ENCODE measurements at regions not wholly inside any gene's neighbourhood (a gene's known extent, or its start where the extent isn't known, plus 50 kb on each side); places are given as distances from the start of the nearest gene placed in this dataset.

- no peak overlapping the region for H3K56ac ChIP-seq (ENCODE audit: extremely low read depth, insufficient read depth, low read length)
- in situ Hi-C loops (cut with MboI; ENCODE audit: low sequenced_read_pairs) (no loop called here), dilution Hi-C loops (cut with HindIII; ENCODE audit: low sequenced_read_pairs, unreplicated experiment) (no loop called here), intact Hi-C loops (cut with micrococcal nuclease) (no loop called here)
- no peaks in the 10 kb centered on the region for H3K9me3 ChIP-seq (ENCODE audit: control insufficient read depth, insufficient read depth, low read length)
- no peak overlapping the region for H4K8ac ChIP-seq (ENCODE audit: low read depth in 2 of 2, low read length in 2 of 2)
- no peaks in the 10 kb centered on the region for H3K9me1 ChIP-seq (ENCODE audit: insufficient read depth, low read length)
- H3K4ac ChIP-seq (ENCODE audit: low read depth, low read length), result no peak overlapping the region
- H2BK120ac ChIP-seq (ENCODE audit: low read depth, low read length), result no peak overlapping the region
- H3K23ac ChIP-seq (ENCODE audit: low read depth, low read length), result no peak overlapping the region
- H4K5ac ChIP-seq (ENCODE audit: low read depth, low read length), result no peak overlapping the region
- no peak overlapping the region for H3K4me3 ChIP-seq (ENCODE audit: insufficient read depth, low read depth, low read length)
- no peaks in the 10 kb centered on the region for H3K79me1 ChIP-seq (ENCODE audit: low read depth in 1 of 2, low read length in 2 of 2)
- no peak overlapping the region for H2BK15ac ChIP-seq (ENCODE audit: low read depth, low read length)
- H4K20me1 ChIP-seq (ENCODE audit: insufficient read depth, low read length), result no peaks in the 10 kb centered on the region
- no peak overlapping the region for H3K18ac ChIP-seq (ENCODE audit: low read depth, low read length)
- H4K91ac ChIP-seq (ENCODE audit: insufficient read depth, low read depth, low read length), result no peak overlapping the region
- H3K14ac ChIP-seq (replicated peaks; ENCODE audit: low read depth, low read length), result no peak overlapping the region
- CTCF ChIA-PET, result interaction anchor here (0.7 kb wide), 1 partner anchor 35 kb away, joined by 3 read pairs; no protein-coding TSS in a partner anchor
- BruUV-seq (replicated peaks), result no TSS peak
- TF ChIP-seq CEBPB (IDR thresholded peaks at IDR 0.05; ENCODE audit: low read depth, low read length), result no peak
- no peak overlapping the region for H2BK5ac ChIP-seq (ENCODE audit: low read depth, low read length, poor library complexity, severe bottlenecking)
- POLR2A ChIA-PET (ENCODE audit: unreplicated experiment), result no interaction called here
- H3K4me2 ChIP-seq (ENCODE audit: low read depth, low read length), result no peak overlapping the region
- no peak overlapping the region for H2AFZ ChIP-seq (replicated peaks; ENCODE audit: low read length, poor library complexity)
- H3K27ac ChIP-seq (ENCODE audit: insufficient read depth, low read length), result no peak overlapping the region
- DNase-seq, result no peak
- no peak overlapping the region for H2AK5ac ChIP-seq (ENCODE audit: low read depth, low read length)
- no peaks in the 10 kb centered on the region for H3K36me3 ChIP-seq (ENCODE audit: control insufficient read depth, insufficient read depth, low read length)
- no peak overlapping the region for H2BK20ac ChIP-seq (ENCODE audit: low read depth, low read length)
- H3K4me1 ChIP-seq (ENCODE audit: control insufficient read depth, insufficient read depth, low read length), result no peaks in the 10 kb centered on the region
- H3K9ac ChIP-seq (ENCODE audit: low read depth, low read length), result no peak overlapping the region
- WGBS, 2 experiments (ENCODE audit: extremely low coverage in 2 of 2, insufficient read length in 1 of 2), result 67% methylated on average over 2 of the region's 4 CpGs; no CpG with 5 or more reads in 1 of the 2 experiments
- H3K27me3 ChIP-seq (ENCODE audit: control insufficient read depth, insufficient read depth, low read length), result no peaks in the 10 kb centered on the region
- H2AK9ac ChIP-seq (replicated peaks; ENCODE audit: low read depth, low read length, poor library complexity), result no peak overlapping the region
- ATAC-seq (ENCODE audit: low read depth), result no peak
Measured at GRCh38 chr12:112606611-112607365, 184.8 kb upstream of the RPH3A start.
